GM12865 (cell line): ENCODE measurements at regions not wholly inside any gene's neighbourhood (a gene's known extent, or its start where the extent isn't known, plus 50 kb on each side); places are given as distances from the start of the nearest gene placed in this dataset.

ENCODE experiments used
- DNase-seq: peaks from one replicate; pipeline ENCODE4 v3.0.0; 2010; ENCODE audit warnings: low read depth
- H3K4me3 ChIP-seq: 2 replicates; pipeline ENCODE4 v1.5.1; 2011; ENCODE audit warnings: mild to moderate bottlenecking, low read depth, low read length, control low read depth
- TF ChIP-seq, protein P1 (sequence below): IDR thresholded peaks from 2 replicates; pipeline ENCODE4 v1.5.1; 2011; ENCODE audit warnings: low read length, control low read depth, low read depth, inconsistent platforms; ENCODE audit not compliant: insufficient read depth; ENCODE audit errors: missing control alignments

DNA sequence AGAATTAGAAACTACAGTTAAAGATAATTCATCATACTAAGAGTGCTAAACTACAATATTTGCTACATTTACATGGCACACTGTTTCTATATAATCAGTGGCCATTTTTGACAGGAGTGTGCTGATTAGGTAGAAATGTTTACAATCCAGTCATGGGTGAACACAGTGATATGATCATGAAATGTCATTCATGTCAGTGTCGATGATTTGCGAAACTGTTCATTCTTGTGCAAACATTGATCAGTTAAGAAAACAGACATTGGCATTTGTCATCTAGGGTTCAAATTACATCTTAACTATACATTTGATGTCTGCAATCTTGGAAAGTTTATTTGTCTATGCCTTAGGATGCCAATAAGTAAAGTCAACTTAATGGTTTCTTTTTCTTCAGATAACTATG, 474.9 kb downstream of the DOK5 start:
- TF ChIP-seq, protein P1, sequence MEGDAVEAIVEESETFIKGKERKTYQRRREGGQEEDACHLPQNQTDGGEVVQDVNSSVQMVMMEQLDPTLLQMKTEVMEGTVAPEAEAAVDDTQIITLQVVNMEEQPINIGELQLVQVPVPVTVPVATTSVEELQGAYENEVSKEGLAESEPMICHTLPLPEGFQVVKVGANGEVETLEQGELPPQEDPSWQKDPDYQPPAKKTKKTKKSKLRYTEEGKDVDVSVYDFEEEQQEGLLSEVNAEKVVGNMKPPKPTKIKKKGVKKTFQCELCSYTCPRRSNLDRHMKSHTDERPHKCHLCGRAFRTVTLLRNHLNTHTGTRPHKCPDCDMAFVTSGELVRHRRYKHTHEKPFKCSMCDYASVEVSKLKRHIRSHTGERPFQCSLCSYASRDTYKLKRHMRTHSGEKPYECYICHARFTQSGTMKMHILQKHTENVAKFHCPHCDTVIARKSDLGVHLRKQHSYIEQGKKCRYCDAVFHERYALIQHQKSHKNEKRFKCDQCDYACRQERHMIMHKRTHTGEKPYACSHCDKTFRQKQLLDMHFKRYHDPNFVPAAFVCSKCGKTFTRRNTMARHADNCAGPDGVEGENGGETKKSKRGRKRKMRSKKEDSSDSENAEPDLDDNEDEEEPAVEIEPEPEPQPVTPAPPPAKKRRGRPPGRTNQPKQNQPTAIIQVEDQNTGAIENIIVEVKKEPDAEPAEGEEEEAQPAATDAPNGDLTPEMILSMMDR: no peak
- H3K4me3 ChIP-seq: no peak overlapping the region
- DNase-seq: no peak

DNA sequence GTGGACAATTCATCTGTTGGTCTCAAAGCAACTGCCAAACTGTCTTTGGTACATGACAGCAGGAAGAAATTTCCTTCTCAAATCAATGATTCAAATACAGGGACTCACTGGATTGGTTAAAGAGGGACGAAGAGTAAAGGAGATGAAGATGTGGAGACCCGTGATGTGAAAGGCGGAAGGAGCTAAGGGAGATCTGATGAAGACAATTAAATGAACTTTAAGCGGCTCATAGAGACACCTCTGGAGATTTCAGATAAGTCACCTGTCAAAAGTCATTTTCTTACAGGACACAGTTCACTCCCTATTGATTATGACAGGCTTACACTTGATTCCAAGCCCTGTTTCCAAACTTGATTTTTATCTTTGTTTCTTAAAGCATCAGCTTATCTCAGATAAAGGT, 466.3 kb downstream of the DOK5 start:
- TF ChIP-seq, protein P1: no peak
- no peak for DNase-seq
- H3K4me3 ChIP-seq: no peak overlapping the region

DNA sequence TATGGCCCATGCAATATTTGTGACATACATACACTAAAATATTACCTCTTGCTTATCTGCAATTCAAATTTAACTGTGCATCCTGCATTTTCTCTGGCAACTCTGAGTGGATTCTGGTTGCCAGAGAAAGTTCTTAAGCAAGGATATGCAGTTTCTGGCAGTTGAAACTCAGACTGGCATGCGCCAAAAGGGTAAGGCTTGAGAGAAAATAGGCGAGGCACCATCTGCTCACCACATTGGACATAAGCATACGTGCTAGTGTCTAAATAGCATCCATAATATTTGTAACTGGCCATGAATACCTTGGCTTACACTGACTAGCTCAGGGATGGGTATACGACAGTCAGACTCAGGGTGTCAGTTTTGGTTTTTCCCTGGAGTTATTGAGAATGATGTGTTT, 465.1 kb downstream of the DOK5 start:
- no peak for DNase-seq
- TF ChIP-seq, protein P1: no peak
- H3K4me3 ChIP-seq: no peak overlapping the region

DNA sequence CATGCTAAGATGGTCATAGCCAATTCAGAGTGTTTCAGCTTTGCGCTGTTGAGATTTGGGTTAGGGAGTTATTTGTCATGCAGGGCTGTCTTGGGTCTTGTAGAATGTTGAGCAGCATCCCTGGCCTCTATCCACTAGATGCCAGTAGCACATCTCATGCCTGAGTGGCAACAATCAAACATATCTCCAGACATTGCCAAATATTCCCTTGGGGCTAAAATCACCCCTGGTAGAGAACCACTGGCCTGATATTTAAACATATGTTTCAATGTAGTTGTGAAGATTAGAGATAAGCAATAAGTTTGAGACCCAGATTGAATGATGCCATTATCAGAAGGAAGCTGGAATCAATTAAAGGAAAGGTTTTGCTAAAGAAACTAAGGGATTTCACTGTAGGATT, 463.3 kb downstream of the DOK5 start:
- no peak for DNase-seq
- H3K4me3 ChIP-seq: no peak overlapping the region
- TF ChIP-seq, protein P1: no peak

DNA sequence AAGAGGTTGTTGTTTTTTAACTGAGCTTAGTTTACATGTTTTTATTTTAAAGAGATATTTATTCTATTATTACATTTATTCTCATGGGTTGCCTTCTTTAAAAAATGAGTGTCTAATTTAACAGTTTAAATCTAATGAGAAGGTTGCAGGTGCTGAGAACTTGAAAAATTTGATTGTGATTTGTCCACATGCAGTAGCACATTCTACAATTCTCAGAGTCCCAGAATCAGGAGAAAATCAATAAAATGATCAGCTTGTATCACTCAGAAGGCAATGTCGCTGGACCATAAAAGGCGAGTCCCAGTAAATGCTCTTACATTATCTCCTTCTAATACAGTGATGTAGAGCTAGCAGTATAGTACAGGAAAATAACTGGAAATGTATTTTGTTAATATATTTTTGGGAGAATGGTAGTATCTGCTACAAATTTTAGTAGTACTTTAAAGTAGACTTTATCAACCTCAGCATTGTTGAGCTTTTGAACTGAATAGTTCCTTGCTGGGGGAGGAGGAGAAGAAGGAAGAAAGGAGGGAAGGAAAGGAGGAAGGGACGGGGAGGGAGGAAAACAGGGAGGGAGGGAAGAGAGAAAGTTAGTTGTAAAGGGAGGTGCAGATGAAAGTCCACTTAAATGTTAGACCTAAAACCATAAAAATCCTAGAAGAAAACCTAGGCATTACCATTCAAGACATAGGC, 458.0 kb downstream of the DOK5 start:
- no peak for DNase-seq
- no peak overlapping the region for H3K4me3 ChIP-seq
- TF ChIP-seq, protein P1: no peak

DNA sequence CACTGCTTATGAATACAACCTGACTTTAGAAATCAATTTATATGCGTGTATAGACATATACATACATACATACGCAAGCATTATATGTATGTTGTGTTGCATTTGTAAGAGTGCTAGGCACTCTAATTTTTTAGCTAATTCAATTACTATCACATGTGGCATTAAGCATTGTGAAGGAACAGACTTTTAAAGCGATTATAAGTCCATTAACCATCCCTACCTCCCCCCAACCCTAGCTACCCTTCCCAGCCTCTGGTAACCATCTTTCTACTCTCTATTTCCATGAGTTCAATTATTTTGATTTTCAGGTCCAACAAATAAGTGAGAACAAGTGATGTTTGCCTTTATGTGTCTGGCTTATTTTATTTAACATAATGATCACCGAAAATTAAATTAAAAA, 453.8 kb downstream of the DOK5 start:
- no peak for DNase-seq
- H3K4me3 ChIP-seq: no peak overlapping the region
- TF ChIP-seq, protein P1: no peak

DNA sequence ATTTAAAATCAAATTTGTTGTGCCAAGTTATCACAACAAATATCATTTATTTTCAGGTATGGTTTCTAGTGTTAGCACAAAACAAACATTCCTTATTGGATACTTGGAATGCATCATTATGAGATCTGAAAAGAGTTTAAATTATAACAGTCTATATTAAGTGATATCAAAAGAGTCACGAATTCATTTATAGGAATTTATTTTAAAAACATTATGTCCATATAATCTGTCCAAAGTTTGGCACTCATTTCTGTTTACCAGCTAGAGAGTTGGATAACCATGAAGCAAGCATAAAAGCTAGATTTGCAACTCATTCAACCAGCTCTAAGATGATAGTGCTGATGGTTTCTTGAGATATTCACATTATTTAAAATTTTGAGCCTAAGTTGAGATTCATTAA, 453.2 kb downstream of the DOK5 start:
- TF ChIP-seq, protein P1: no peak
- DNase-seq: no peak
- H3K4me3 ChIP-seq: no peak overlapping the region
